ENCODE measurements at regions not wholly inside any gene's neighbourhood (a gene's known extent, or its start where the extent isn't known, plus 50 kb on each side); places are given as distances from the start of the nearest gene placed in this dataset.

DNA sequence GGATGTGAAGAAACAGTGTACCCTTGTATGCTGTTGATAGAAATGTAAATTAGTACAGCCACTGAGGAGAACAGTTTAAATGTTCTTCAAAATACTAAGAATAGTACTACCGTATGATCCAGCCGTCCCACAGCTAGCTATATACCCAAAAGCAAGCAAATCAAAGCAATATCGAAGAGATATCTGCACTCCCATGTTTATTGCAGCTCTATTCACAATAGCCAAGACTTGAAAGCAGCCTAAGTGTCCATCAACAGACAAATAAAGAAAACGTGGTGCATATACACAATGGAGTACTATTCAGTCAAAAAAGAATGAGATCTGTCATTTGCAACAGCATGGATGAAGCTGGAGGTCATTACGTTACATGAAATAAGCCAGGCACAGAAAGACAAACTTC, 88.5 kb upstream of the SLC38A4 start:
- no peak for DNase-seq

DNA sequence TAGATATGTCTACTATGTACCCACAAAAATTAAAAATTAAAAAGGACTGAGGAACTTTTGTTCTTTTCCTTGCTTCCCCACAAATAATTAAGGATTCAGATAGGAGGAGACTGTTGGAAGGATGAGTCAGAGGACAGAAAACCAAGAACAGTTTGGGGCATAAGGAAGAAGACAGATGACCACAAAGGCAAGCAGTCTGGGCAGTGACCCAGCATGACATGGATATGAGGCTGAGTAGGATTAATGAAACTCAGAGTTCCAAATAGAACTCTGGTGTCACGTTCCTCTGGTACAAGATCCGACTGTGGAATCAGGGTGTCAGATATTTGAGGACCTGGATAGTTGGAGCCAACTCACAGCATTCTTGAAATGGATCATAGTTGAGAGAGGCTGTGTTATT, 89.3 kb upstream of the SLC38A4 start:
- DNase-seq, result no peak

DNA sequence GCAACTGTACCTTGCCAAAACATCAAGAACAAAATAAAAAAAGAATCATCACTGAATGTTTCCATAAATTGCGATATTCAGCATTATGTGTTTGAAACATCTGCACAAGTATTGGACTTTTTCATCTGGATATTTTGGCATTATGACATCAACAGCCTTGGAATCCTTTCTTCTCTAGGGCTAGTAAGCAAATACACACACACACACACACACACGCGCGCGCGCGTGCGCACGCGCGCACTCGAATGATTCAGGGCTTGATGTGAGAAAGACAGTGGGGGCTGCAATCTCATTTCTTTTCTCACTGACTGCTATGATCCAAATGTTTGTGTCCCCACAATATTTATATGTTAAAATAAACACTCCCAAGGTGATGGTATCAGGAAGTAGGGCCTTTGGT, 90.0 kb upstream of the SLC38A4 start:
- DNase-seq, result no peak

DNA sequence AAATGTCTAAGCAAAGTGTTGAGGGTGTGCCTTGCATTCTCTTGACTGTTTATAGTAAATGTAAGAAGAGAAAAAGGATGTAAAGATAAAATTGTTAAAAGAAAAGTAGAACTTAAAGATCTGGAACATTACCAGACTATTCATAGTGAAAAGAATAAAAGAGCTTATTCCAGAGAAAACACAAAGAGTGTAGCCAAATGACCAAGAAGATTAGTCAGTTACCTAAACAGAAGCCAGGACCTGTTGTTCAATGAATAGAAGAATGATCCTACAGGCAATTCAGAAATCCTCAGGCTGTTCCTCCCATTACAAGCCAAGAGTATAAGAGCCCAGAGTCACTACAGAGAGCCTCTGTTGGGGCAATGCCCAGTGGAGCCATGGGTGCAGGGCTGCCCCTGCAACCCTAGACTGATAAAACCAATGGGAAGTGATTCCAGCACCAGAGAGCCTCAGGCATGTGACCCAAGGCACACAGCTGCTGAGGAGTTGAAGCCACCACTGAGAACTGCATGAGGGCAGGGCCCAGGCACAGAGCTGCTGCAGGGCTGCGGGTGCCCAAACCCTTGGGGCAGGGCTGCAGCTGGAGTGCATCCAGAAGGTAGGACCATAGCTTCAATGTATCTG, 91.1 kb upstream of the SLC38A4 start:
- no peak for DNase-seq

DNA sequence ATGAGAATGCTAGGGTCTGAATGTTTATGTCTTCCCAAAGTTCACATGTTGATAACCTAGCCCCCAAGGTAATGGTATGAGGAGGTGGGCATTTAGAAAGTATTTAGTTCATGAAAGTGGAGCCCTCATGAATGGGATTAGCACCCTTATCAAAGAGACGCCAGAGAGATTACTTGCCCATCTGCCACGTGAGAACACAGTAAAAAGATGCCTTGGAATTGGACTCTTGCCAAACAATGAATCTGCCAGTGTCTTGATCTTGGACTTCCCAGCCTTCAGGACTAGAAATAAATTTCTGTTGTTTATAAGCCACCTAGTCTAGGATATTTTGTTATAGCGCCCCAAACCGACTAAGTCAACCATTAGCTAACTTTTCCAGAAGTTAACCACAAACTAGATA, 92.0 kb upstream of the SLC38A4 start:
- DNase-seq, result no peak

DNA sequence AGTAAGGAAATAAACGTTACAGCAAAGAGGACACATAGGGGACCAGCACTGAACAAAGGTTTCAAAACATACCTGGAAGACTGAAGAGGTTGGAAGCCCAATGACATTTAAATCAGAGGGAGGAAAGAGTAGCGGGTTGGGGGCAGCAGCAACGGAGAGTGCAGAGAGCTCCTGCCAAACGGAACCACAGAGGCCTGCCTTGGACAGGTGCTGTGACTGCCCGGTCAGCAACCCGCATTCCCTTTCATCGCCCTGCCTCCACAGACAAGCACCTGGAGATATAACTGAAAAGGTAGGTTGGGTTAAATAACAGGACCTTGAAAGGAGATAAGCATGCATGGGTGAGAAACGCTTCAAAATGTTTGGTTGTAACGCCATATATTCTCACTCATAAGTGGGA, 92.8 kb upstream of the SLC38A4 start:
- no peak for DNase-seq

DNA sequence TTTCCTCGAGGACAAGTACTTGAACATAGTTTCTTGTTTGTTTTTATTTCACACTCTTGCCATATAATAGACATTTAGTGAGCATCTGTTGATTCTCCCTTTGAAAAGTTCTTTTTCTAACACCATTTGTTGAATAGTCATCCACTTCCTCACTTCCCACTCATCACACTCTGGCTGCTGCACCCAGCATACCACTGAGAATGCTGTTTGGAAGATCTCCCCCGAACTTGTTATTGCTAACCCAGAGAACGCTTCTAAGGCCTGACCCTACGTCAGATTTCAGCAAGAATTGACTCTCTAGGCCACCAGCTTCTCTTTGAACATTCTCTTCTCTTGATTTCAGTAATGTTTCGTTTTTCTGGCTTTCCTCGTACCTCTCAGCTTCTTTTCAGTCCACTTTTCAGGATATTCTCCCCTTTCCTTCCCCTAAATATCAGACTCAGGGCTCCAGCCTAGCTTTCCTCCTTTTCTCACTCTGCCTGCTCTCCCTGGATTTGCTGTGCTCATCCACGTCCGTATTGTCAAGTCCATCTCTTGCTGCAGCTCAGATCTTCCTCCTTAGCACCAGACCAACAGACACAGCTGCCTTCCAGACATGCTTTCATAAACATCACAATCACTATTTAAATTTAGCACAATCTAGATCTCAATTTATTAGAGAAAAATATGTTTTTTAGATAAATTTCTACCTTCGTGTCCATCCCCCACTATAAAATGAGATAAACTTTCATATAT, 94.0 kb upstream of the SLC38A4 start:
- no peak for DNase-seq

DNA sequence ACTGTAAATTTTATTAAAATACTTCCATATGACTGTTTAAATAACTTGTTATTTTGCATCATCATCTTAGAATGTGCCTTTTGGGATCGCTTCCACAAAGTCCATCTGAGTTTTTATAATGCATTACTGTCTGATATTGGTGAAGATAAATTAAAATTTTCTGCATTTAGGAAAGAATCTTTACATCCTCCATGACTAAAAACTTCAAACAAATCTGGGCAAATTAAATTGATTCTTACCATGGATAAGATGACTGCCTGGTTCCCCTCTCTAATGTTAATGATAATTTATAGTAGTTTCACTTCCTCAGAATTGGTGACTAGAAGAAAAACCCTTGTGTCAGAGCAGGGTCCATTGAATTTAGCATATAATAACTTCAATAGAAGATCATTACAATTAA, 94.7 kb upstream of the SLC38A4 start:
- no peak for DNase-seq

DNA sequence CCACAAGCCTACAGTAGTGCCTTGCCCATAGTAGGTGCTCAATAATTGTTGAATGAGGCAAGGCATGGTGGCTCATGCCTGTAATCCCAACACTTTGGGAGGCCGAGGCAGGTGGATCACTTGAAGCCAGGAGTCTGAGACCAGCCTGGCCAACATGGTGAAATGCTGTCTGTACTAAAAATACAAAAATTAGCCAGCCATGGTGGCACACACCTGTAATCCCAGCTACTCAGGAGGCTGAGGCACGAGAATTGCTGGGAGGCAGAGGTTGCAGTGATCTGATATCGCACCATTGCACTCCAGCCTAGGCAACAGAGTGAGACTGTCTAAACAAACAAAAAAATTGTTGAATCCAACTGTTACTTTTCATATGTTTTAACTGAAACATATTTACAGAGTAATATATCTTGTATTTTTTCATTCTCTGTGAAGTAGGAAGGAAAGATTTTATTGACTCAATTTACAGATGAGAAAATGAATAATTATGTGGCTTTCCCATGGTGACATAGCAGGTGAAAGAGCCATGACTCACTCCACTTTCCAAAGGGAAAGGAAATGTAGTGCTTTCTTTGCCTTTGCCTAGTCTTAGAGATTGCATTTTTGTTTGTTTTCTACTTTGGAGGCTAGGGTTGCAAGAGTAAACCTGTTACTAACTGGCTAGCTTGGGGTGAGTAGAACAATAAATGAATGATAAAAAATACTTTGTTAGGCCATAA, 95.4 kb upstream of the SLC38A4 start:
- no peak for DNase-seq

DNA sequence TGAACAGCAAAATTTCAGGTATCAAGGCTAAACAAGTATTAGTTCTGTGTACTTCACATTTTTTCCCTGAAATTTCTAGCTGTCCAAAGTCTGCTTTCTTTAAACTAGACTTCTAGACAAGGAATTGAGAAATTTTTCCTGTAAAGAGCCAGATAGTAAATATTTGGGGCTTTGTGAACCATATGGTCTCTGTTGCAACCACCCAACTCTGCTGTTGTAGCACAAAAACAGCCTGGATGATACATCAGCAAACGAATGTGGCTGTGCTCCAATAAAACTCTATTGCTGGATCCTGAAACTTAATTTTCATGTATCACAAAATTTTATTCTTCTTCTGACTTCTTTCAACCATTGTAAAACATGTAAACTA, 96.0 kb upstream of the SLC38A4 start:
- DNase-seq, result no peak

DNA sequence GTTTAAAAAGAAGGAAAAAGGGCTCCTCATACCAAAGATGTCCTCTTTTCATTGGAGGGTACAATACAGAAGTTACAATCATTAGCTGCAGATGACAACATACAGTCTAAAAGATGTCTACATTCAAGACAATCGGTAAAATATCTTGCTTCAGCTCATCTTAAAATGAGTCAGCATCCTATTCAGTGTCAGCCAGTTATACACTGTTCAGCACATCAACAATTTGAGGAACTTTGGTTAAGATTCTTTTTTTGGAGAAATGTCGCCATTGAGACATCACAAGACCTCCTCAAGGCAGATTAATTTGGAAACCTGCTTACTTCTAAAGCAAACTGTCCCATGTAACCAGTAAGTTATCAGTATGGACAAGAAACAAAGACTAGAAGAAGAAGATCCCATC, 100.7 kb upstream of the SLC38A4 start:
- no peak for DNase-seq

DNA sequence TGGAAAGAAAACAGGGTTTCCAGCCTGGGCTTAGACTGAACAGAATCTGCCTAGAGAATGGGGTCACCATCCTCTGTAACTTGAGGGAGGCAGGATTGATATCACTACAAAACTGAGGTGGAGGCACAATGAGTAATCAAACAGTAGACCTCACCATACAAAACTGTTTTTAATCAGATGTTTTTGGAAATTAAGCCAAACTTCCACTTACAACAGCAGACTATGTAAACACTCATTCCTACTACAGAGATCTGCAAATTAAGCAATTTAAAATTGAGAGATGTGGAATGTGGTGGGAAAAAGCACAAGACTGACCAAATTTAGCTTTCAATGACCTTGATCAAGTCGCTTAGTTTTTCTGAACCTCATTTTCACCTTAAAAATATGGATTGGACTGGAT, 104.3 kb upstream of the SLC38A4 start:
- no peak for DNase-seq

DNA sequence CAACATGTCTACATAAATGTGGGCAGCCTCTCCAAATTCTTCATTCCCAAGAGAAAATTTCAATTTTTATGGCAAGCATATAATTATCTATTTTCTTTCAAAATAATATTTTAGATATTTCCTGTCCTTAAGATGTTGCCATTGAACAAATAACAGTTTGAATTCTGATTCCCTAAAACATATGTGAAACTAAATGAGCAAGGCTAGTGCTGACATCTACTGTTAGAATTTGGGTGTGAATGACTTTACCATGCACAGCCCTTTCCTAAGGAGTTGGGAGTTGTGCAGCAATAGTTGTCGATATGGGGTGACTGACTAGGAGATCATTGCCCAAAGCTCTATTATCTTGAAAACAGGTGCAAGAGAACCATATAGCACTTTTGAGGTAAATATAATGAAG, 108.2 kb upstream of the SLC38A4 start:
- DNase-seq, result no peak

DNA sequence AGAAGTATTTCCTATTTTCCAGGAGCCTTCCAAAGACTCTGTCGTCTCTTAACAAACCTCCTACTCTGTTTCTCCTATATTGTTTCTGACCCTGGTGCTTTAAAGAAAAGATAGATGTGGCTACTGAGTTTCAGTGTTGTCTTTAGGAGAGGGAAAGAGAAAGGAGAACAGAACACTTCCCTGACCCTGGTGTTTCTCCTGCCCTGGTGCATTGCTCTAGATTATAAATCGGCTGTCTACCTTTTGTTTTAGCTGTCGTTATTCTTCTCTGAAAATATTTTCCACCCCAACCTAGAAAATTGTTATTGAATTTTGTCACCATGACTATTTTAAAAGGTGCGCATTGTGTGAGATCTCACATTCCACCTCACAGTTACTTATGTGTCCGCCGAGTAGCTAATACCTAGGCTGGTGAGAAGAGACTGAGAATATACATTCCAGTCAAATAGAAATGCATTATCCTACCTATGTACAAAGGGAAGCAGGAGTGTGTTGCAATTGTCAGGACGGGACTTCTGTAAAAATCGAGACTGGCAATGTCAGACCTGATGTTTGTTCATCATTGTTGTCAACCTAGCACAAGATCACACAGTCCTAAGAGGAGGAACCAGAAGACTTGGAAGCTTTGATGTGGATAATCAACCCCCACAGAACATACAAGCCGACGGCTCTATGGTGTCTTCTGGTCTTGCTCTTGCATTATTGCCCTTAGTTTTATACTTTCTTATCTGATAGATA, 108.7 kb upstream of the SLC38A4 start:
- DNase-seq, result no peak

DNA sequence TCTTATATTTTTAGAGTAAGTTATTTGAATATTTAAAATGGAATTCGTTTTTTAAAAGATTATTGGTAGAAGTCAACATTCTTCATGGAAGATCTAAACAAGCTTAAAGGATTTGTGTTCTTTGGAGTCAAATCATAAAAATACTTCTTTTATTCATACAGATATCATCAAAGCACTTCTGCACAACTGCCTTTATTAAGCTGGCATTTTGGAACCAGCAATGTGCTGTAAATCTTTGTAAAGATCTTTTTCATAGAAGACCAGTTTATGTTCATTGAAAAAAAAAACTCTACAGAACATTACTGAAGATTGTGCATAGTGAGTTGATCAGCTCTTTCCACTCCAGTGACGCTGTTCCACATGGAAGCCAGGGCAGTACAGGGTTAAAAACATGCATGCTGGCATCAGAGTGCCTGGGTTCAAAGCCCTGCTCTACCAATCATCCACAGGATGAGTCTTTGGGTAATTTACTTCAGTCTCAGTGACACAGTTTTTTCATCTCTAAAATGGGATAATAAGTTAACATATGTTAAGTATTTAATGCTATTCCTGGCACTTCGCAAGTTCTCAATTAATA, 109.6 kb upstream of the SLC38A4 start:
- no peak for DNase-seq

DNA sequence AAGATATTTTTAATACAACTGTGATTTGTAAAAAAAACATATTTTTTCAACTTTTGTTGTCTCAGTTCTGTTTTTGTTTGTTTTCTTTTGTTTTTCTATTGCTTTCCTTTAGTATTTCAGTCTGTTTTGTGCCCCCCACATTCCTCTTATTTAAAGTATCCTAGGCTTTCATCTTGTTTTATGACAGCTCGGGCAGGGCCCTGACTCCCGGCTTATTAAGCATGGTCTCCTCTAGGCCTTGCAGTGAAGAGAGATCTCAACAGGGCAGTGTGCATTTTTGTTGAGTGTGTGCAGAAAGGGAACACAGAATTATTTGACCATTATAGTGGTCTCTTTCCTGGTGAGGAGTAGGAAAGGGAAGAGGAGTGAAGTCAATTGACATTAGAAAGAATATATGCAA, 110.2 kb upstream of the SLC38A4 start:
- no peak for DNase-seq

DNA sequence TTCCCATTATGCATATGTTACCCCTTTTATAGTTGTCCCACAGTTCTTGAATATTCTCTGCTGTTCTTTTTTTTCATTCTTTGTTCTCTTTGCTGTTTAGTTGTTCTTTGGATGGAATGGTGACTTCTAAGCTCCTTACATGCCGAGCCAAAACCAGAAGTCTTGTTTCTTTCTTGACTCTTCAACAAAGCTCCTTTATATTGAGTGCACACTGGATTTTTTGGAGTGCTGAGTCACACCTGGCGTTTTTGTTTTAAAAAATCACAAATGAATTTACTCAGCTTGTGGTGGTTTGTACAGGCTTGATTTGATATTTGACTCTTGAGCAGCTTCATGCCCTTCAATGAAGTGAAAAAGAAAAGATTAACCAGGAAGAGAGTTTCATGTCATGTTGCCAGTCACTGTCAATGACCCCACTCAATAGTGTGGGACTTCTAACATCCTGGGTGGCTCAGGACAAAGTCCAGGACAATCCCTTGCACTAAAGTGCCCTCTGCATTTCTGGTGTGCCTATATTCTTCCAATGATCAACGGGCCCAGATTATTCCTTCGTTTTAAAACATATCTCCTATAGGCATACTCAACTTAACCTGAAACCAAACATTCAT, 112.4 kb upstream of the SLC38A4 start:
- no peak for DNase-seq

DNA sequence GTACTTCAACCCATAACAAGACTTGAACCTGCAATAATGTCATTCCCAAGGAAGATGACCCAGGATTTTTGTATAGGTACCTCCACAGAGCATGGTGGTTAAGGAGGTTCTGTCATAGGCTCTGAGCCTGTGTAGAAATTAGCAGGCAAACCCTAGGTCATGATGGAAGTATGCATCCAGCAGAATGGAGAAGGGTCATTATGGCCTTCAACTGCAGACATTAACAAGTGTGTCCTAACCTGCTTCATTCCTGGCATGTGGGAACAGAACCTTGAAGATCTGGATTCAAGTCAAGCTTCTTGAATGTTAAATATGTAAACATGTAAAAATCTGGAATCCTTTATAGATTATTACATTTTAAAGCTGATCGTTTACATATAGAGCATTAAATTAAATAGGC, 116.2 kb upstream of the SLC38A4 start:
- DNase-seq, result no peak

DNA sequence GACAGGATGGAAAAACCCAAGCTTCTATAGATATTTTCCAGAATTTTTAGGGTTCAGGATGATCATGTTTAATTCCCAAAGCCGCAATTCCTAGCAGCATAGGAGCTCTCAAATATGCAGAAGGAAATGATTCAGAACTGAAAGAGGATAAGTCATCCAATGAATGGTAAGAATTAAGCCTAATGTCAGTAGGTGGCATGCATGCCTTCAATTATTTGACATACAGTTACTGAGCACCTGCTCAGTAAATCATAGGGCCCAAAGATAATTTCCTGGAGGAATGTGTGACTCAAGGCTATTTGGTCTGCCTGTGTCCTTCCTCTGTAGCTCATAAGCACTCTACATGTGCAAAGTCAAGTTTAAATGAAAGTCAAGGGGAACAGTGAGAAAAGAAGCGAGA, 116.8 kb upstream of the SLC38A4 start:
- DNase-seq, result no peak

DNA sequence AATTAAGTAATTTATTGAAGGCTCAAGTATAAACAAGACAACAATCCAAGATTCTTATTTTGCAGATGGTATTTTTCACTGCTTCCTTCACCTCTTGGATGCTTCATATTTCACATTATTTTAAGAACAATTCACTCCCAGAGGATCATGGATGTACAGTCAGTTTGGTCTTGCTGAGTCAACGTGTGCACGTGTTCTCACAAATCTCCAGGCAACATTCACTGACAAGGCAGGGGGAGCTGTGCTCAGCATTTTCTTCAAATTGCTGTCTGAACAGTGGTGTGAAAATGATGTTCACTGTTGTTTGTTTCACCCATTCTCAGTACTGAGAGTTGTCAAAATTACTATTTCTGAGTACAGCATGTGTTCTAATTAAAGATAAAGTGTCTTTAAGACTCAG, 118.3 kb upstream of the SLC38A4 start:
- DNase-seq, result no peak

DNA sequence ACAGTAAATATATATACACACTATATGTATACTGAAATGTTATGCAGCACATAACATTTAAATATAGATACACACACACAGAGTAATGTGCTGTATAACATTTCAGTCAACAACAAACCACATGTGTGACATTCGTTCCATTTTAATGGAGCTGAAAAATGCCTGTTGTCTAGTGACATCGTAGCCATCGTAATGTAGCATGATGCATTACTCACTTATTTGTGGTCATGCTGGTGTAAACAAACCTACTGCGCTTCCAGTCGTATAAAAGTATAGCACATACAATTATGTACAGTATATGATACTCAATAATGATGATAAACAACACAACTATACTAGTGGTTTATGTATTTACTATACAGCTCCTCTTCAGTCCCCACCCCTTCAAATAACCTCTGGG, 119.0 kb upstream of the SLC38A4 start:
- DNase-seq, result no peak

DNA sequence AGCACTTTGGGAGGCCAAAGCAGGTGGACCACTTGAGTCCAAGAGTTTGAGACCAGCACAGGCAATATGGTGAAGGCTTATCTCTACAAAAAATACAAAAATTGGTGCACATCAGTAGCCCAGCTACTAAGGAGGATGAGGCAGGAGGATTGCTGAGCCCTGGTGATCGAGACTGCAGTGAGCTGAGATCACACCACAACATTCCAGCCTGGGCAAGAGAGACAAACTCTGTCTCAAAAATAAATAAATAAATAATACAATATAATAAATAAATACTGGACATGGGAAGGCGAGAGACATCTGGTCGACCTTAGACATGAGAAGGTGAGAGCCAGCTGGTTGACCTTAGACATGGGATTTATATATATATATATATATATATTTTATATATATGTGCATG, 119.8 kb upstream of the SLC38A4 start:
- DNase-seq, result no peak

DNA sequence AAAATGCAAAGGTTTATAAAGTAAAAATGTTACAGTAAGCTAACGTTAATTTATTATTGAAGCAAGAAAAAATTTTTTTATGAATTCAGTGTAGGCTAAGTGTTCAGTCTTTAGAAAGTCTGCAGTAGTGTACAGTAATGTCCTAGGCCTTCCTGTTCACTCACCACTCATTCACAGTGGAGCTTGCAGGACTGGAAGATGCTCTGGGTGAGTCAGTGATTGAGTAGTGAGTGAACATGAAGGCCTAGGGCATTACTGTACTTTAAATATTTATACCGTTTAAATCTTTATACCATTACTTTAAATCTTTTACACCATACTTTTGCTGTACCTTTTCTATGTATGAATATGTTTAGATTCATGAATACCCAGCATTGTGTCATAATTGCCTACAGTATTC, 120.3 kb upstream of the SLC38A4 start:
- no peak for DNase-seq

All from NCI-H1048 (cell line).